ENCODE measurements at regions not wholly inside any gene's neighbourhood (a gene's known extent, or its start where the extent isn't known, plus 50 kb on each side); places are given as distances from the start of the nearest gene placed in this dataset.
A peak's percentile ranks its signal among the peaks of the same experiment; 100 is the strongest.
"Not testable (repeated sequence)": the region's sequence is repeated elsewhere in the genome, so short reads cannot be mapped to it uniquely, and the experiment has no call there.

DNA sequence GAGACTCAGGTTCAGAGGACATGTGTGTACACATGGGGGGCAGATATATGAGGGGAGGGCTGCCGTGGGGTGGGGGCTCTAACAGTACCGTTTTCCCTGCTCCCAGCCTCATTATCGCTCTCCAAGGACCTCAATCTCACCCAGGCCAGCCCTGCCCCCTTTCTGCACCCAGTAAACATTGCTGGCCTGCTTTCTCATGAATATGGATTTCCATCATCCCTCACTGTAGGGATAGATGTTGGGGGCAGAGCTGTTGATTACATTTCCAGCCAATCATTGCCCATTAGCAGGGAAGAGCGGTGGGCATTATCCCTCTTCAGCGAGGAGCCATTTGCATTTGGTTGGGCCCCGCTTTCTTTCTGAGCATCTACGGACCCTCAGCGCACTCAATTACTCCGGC, 273.8 kb downstream of the RPS6KC1 start:
- DNase-seq (ENCODE audit: insufficient read length, low spot score) (no peak), FAIRE-seq (no peak)

DNA sequence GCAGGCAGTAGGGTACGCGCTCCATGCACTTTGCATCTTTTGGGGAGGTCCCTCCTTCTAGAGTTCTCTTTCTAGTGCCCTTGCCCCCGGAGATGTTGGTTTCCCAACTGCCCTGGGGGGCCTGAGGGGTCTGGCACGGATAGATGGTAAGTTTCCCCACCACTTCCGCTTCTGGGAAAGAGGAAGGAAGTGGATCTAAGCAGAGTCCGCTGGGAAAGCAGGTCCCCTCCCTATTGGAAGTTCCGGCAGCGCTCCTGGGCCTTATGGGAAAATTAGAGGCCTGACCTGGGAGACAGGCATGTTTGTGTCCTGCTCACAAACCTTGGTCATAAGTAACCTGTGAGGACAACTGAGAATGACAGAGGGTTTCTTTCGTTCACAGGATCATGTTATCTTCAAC, 274.4 kb downstream of the RPS6KC1 start:
- no peak for FAIRE-seq
- DNase-seq (ENCODE audit: insufficient read length, low spot score), result no peak

DNA sequence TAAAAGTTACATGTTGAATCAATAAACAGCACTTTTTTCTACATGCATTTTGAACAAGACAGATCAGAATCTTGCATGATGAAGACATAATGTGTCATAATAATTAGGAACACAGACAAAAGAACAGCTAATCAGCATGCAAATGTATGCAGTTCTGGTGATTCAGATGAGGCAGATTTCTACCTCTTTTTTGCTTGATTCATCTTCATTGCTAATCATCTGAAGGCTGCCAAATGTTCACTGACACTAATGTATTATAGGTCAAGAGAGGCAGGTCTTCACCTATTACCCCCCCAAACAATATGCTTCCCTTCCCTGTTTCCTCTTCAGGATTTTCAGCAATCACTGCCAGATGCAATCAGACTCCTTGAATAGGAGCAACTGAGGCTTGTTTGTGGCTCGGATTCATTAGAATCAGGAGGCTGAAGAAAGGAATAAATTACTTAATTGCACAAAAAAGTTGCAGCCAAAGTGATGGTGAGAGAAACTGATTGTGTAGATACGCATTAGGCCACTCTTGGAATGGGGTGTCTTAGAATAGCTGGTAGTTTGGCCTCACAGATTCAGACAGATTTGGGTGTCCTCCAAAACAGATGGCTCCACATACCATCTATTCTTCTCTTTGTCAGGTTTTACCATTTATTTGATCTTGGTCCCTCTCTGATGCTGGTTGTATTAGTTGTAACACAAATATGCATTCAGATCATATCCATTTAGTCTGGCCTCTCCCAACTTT, 275.4 kb downstream of the RPS6KC1 start:
- no peak for FAIRE-seq

DNA sequence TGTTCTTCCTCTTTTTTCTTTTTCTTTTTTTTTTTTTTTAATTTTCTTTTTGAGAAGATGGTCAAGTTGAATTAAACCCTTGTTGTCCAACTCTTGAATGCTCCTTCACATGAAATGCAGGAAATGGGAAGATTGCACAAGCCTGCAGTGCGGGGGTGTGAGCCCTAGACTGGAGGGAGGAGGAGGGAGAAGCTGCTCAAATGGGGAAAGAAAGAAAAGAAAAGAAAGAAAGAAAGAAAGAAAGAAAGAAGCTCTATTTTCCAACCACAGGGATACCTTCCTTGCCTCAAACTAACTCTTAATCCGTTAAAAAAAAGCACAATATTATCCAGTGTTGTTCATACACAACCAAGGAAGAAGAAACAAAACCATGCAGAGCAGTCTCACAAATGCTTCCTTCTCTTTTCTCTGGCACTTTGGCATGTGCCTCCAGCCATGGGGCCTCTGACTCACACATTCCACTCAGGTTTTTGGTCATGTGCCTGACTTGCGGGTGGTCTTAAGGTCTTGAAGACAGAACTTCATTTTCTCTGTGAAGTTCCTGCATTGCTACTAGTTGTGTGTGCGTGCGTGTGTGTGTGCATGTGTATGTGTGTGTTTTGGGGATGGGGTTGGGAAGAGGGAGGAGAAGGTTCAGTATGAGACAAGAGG, 276.1 kb downstream of the RPS6KC1 start:
- FAIRE-seq (no peak), DNase-seq (ENCODE audit: insufficient read length, low spot score) (peak; percentile 40)

More for the DNA sequence above, 275.4 kb downstream of the RPS6KC1 start:
- no peak for DNase-seq (ENCODE audit: insufficient read length, low spot score)

DNA sequence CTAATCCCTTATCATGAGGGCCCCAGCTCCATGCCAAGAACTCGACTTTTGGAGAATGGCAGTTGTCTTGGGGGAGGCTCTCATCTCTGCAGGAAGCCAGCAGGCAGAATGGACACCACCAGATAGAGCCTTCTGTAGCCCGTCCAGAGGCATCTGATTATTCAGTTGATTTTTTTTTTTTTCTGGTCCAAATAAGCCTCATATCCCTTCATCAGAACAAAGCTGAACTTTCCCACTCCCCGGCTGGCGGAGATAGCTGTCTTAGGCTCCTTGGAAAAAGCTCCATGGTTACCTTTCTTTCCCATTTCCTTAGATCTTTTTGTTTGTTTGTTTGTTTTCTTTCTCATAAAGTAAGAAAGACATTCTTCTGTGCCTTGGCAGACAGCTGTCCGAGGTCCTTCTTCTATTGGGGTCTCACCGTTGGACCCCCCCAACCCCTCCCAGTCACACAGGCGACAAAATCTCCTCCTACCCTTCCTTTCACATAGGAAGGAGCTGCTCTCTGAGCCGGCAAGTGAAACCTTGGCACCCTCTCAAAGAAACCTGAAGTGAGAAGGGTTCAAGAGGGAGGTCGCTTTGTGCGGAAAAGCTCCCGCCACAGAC, 278.5 kb downstream of the RPS6KC1 start:
- FAIRE-seq (no peak), DNase-seq (ENCODE audit: insufficient read length, low spot score) (no peak)

DNA sequence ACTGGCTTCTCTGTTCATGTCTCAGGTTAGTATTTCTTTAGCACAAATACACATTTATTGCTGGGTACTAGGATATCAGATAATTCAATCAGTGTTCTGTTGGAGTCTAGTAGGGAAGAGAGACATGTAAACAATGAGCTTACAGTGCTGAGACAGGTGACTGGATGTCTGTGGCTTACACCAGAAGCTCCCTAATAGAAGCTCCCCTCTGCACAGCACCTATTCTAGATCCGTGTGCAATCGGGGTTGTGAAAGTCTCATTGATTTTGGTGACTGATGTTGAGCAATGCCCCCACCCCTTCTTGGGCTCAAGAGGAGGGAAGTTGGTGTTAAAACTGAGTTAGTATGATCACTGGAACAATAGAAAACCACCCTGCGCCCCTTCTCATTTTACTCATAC, 279.2 kb downstream of the RPS6KC1 start:
- no peak for DNase-seq (ENCODE audit: insufficient read length, low spot score)
- FAIRE-seq, result no peak

DNA sequence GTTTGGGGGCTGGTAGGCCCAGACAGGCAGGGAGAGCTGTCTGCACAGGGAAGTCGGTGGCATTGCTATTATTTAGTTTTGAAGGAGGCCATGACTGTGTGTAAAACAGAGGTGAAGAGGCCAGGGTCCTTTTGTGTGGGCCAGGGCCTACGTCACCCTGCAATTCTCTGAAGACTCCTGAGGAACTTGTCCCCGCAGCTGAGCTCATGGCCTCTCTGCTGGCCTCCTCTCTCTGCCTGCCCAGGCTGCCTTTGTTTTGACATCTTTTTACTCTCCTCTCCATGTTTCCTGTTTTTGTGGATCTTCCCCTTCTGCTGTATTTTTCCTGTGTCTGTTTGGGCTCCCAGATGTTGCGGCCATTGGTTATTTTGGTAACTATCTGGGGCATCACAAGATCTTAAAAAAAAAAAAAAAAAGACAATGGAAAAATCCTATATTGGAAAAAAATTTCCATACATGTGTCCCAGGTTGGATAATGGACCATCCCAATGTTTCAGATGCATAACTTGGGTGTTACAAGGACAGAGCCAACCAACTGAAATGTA, 280.7 kb downstream of the RPS6KC1 start:
- DNase-seq (ENCODE audit: insufficient read length, low spot score), result no peak
- FAIRE-seq, result no peak

DNA sequence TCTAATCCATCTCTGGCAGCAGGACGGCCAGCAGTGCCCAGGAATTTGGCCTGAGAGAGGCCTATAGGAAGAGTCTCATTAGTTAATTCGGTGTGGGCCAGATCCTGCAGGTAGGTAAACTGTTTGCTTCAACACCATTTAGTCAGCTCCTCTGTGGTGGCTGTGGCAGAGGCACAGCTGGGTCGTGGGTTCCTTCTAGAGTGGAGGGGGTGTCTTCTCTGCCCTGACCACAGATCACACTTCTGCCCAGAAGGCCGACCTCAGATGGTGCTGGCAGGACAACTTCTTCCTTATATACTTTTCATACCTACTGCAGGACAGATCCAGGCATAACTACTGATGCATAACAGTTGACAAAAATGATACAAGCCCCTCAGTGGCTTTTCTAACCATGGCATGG, 281.4 kb downstream of the RPS6KC1 start:
- DNase-seq (ENCODE audit: insufficient read length, low spot score) (no peak), FAIRE-seq (no peak)

DNA sequence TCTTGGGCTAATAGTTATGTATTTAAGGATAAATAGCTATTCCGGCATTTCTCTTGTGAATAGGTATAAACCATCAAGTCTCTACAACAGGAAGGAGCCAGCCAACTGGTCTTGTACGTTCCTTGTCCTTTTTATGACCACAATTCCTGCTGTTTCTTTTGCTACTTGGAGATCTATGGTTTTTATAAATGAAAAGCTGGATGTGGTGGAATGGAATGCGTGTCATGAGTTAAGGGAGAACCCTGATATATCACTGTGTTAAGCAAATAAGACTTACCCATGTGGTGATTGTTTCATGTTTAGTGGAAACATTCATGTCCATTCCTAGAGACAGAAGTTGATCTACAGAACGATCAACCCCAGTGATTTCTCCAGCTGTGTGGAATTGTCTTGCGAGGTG, 282.1 kb downstream of the RPS6KC1 start:
- DNase-seq (ENCODE audit: insufficient read length, low spot score) (no peak), FAIRE-seq (no peak)

DNA sequence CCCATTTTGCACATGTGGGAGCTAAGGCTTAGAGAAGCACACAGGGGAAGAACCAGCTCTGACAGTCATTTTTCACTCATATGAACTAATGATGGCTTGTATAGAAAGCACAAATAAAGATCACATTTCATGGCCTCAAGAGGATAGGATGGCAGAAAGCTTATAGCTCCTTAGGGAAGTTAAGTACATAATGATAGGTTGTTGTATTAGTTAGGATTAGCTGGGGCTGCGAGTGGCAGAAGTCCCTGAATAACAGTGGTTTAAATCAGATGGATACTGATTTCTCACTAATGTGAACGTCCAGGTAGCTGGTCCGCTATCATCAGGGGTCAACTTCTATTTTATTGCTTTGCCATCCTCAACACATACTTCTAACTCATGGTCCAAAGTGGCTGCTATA, 284.0 kb downstream of the RPS6KC1 start:
- no peak for FAIRE-seq
- DNase-seq (ENCODE audit: insufficient read length, low spot score), result no peak

DNA sequence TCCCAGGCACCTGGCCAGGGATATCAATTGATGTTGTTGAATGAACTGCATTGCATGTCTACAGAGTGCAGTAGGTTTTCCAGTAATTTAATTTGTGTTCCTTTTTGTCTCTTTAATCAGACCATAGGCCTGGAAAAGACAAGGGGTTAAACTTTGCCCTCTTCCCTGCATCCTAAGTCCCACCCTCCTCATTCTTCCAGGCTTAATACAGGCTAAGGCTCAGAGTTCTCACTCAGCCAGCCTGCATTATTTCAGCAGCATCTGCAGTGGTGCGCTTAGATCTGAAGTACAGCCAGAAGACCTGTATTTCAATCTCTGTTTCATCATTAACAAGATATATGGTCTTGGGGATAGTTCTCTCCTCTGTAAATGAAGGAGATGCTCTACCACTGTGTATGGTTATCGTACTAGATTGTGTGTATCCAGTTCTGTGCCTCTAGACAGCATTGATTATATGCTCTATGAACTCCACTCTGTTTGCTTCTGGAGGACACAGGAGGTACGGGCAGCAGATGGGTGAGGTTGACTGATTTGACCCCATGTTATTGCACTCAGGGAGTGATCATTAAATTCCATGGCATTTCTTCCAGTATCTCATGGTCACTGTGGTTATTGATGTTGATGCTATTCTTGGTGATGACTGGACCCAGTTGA, 286.1 kb downstream of the RPS6KC1 start:
- DNase-seq (ENCODE audit: insufficient read length, low spot score), result no peak
- FAIRE-seq, result no peak

DNA sequence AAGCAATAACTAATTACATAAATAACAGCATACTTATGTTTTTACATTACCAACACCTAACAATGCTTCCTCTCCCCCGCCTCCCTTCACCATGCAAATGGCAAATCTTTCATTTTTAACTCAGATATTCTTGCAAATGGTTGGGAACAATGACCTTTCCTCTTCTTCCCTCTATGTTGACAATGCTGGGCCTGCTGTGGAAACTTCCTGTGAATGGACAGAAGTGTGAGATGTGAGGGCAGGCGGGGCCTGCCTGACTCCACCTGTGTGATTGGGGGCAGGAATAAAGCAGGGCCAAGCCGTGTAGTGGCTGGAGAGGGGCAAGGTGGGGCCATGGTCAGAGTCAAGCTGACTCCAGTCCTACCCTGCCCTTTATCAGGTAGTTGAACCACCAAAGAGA, 289.6 kb downstream of the RPS6KC1 start:
- FAIRE-seq, result no peak
- no peak for DNase-seq (ENCODE audit: insufficient read length, low spot score)

DNA sequence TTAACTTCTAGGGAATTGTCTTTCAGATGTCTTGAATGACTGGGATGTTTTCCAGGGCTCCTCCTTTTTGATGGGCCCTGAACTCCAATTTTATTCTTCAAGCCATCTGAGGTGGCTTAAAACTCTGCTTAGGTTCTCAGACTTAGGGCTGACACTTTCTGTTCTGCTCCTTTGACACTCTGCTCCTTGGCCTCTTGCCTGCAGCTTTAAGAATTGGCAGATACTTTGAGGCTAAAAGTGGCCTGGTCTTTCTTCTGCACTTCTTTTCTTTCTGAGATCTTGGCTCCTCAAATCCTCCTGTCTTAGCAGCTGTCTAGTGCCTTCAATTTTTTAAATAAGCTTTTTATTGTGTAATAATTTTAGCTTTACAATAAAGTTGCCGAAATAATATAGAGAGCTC, 294.6 kb downstream of the RPS6KC1 start:
- FAIRE-seq (no peak), DNase-seq (ENCODE audit: insufficient read length, low spot score) (no peak)

DNA sequence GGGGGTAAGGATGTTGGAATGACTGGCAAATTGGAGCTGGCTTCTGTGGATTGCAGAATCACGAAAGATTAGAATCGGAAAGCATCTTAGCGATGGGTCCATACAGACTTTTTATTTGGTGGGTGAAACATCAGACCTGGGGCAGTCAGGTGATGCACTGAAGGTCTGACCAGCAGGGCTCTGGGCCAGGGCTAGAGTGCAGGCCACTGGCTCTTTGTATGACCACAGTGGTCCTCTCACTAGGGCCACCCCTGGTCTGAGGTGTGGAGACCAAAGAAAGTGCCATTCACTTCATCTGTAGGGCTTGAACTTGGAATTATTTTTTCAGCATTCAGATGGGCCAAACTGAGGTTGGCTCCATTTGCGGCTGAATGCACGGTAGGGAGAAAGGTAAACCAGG, 306.4 kb downstream of the RPS6KC1 start:
- DNase-seq (ENCODE audit: insufficient read length, low spot score), result no peak
- no peak for FAIRE-seq

DNA sequence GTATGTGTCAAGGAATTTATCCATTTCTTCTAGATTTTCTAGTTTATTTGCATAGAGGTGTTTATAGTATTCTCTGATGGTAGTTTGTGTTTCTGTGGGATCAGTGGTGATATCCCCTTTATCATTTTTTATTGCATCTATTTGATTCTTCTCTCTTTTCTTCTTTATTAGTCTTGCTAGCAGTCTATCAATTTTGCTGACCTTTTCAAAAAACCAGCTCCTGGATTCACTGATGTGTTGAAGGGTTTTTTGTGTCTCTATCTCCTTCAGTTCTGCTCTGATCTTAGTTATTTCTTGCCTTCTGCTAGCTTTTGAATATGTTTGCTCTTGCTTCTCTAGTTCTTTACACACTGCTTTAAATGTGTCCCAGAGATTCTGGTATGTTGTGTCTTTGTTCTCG, 307.3 kb downstream of the RPS6KC1 start:
- DNase-seq (ENCODE audit: insufficient read length, low spot score); FAIRE-seq: not testable (repeated sequence)

DNA sequence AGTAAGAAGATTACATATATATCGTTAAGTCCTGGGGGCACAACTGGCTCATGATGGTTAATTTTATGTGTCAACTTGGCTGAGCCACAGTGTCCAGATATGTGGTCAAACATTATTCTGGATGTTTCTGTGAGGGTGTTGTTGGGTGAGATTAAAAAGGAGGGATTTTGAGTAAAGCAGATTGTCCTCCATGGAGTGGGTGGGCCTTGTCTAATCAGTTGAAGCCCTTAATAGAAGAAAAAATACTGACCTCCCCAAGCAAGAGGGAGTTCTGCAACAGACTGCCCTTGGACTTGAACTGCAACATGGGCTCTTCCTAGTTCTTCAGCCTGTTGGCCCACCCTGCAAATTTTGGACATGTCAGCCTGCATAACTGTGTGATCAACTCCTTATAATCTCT, 311.6 kb downstream of the RPS6KC1 start:
- FAIRE-seq (no peak), DNase-seq (ENCODE audit: insufficient read length, low spot score) (no peak)

DNA sequence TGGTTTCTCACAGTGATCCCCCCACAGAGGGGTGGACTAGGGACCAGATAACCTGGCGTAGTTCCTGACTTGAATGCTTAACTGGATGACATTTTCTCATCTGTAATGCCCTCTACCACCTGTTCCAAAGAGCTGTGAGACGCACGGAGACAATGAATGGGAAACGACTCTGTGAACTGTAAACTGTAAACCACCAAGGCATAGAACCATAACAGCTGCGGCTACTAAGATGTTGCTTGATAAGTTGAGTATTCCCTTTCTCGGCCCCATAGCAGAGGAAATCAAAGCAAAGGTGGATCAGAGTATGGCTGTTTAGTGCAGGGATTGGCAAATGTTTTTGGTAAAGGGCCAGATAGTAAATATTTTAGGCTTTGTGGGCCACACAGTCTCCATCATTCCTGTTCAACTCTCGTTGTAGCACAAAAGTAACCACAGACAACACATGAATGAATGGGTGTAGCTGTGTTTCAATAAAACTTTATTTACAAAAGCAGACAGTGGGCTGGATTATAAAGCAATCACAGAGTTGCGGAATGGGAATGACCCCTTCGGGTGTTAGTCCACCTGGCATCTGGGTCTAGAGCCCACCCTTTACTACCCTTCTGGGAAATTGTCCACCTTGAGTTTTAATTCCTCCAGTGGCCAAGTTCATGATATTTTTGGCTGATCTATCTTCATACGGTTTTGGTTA, 315.2 kb downstream of the RPS6KC1 start:
- FAIRE-seq (no peak), DNase-seq (ENCODE audit: insufficient read length, low spot score) (no peak)

DNA sequence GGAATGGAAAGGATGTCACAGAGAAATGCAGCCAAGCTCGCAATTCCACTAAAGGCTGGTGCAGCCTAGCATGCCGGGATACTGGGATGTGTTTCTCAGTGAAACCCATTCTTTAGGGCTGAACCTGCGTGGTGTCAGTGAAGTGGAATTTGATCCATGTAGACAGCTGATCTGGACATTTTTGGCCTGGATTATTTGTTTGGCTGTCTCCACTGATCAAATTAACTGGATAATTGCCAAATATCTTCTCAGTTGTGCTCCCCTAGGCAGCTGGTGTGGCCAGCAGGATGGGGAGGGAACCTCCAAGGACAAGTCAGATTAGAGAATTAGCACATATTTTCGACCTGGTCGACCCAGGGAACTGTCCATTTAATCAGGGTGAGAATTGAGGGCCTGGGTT, 318.4 kb downstream of the RPS6KC1 start:
- DNase-seq (ENCODE audit: insufficient read length, low spot score), result no peak
- no peak for FAIRE-seq

DNA sequence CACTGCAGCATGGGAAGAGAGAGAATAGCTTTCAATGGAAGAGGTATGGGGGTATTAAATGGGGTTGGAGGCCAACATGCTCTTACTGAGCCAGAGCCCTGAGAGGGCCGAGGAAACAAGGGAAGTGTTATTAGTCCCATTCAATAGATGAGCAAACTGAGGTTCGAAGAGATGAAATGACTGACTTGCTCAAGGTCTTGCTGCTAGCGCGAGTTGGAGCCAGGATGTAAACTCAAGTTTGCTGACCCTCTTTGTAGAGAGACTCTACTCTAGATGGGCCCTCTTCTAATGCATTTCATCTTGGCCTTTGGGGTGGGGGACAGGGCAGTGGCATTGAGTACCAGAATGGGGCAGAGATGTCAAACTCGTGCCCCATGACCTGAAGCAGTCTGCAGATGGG, 319.5 kb downstream of the RPS6KC1 start:
- FAIRE-seq (no peak), DNase-seq (ENCODE audit: insufficient read length, low spot score) (no peak)

DNA sequence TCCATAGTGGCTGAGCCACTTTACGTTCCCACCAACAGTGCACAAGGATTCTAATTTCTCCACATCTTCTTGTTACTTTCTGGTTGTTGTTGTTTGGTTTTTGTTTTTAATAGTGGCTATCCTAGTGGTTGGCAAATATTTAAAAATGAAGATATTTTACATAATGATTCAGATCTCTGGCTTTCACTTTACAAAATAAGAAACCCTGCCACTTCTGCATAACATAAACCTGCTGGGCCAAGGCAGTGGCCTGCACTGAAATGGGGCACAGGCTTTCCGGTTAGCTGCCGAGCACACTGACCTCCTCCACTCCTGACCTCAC, 320.4 kb downstream of the RPS6KC1 start:
- DNase-seq (ENCODE audit: insufficient read length, low spot score) (no peak), FAIRE-seq (no peak)

Data from HTR-8/SVneo (cell line).